ENCODE measurements at regions not wholly inside any gene's neighbourhood (a gene's known extent, or its start where the extent isn't known, plus 50 kb on each side); places are given as distances from the start of the nearest gene placed in this dataset.

DNA sequence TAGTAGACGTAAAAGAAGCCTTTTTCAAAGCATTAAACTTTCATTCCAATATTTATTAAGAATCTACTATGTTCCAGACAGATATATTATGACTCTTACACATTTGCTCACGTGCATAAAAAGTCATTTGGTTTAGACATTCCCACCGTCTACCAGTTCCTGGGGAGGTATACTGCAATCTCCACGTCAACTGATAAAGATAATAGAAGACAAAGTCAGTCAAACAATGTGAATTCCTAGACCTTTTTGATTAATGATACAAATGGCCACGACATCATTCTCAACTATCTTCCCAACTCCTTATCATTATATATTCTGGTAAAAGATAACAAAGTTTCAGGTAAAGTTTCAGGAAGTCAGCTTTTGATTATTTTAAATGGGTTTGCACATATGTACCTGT, 69.0 kb downstream of the SIPA1L2 start:
- POLR2A ChIA-PET: interaction anchor here (1.4 kb wide), 1 partner anchor 13 kb away, joined by 3 read pairs; no protein-coding TSS in a partner anchor
- no peak for DNase-seq (ENCODE audit: extremely low spot score)
- CTCF ChIA-PET: interaction anchor here (0.6 kb wide), 1 partner anchor 67 kb away, joined by 3 read pairs; no protein-coding TSS in a partner anchor
- TF ChIP-seq ARNT (IDR thresholded peaks at IDR 0.05) (no peak), FOXK2 (IDR thresholded peaks at IDR 0.05) (no peak), CTBP1 (IDR thresholded peaks at IDR 0.05; ENCODE audit: borderline replicate concordance) (no peak), BHLHE40 (IDR thresholded peaks at IDR 0.05; ENCODE audit: borderline replicate concordance) (no peak), FOXM1 (IDR thresholded peaks at IDR 0.05; ENCODE audit: borderline replicate concordance) (no peak), NFRKB (IDR thresholded peaks at IDR 0.05) (no peak), LEF1 (IDR thresholded peaks at IDR 0.05; ENCODE audit: borderline replicate concordance) (no peak), HDGF (IDR thresholded peaks at IDR 0.05; ENCODE audit: borderline replicate concordance) (no peak), ELF4 (IDR thresholded peaks at IDR 0.05) (no peak)

DNA sequence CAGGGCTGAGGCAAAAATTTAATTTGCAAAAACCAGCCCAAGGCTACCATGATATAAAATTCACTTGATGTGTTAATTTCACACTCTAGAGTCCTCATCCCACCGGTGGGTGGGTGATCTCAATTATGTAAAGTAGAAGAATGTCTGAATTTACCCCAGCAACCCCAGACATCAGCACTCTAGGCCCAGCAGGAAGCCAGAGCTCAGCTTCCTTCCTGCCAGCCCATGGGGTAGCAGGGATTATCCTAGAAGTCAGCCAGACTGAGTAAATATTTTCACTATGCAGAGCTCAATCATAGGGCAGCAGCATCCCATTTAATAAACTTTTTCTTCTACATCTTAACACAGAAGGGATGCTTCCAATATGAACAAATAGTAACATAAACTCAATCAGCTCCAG, 71.0 kb downstream of the SIPA1L2 start:
- POLR2A ChIA-PET: no interaction called here
- TF ChIP-seq BHLHE40 (IDR thresholded peaks at IDR 0.05; ENCODE audit: borderline replicate concordance) (no peak), SP1 (IDR thresholded peaks at IDR 0.05) (no peak), PKNOX1 (IDR thresholded peaks at IDR 0.05) (no peak), L3MBTL2 (conservative IDR thresholded peaks at IDR 0.05) (no peak), HDGF (IDR thresholded peaks at IDR 0.05; ENCODE audit: borderline replicate concordance) (no peak), SUZ12 (IDR thresholded peaks at IDR 0.05) (no peak), TARDBP (IDR thresholded peaks at IDR 0.05) (no peak), ZNF384 (IDR thresholded peaks at IDR 0.05) (no peak), ARNT (IDR thresholded peaks at IDR 0.05) (no peak), CTBP1 (IDR thresholded peaks at IDR 0.05; ENCODE audit: borderline replicate concordance) (no peak)
- no peak for DNase-seq (ENCODE audit: extremely low spot score)
- CTCF ChIA-PET: no interaction called here

DNA sequence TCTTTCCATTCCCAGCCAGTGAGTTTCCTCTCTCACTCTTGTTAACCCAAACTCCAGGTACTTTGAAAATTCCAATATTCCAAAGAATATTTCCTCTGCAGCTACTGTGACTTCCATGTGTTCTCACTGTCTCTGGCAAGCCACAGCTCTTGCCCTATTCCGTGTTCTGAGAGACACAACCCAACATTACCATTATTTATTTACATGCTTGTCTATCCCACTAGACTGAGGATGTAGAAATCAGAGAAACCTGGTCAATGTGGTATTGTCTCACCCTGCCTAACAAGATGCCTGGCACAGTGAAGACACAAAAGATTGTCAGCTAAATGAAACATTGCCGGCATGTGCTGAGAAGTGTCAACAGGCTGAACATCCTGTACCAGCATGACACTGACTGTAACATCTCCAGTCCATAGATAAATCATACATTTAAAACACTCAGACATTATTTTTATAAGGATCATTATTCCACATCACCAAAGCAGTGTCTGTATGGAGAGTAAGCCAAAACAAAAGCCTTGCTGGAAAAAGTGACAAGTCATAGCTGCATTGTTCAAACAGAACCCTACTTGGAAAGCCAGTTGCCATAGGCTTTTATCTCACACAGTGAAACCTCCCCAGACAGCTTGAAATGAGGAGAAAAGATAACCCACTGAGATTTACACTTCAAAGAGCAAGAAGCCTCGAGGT, 72.3 kb downstream of the SIPA1L2 start:
- no peak for TF ChIP-seq ARNT (IDR thresholded peaks at IDR 0.05)
- TF ChIP-seq NFRKB (IDR thresholded peaks at IDR 0.05): no peak
- TF ChIP-seq CTBP1 (IDR thresholded peaks at IDR 0.05; ENCODE audit: borderline replicate concordance): no peak
- TF ChIP-seq ELF4 (IDR thresholded peaks at IDR 0.05): no peak
- TF ChIP-seq TARDBP (IDR thresholded peaks at IDR 0.05): no peak
- no peak for DNase-seq (ENCODE audit: extremely low spot score)
- ChIA-PET POLR2A (no interaction called here), CTCF (interaction anchor here (0.9 to 1.0 kb wide), 2 partner anchors 11 to 54 kb away, joined by 3 to 4 read pairs; no protein-coding TSS in a partner anchor)

GRCh38 chr1:232557096-232557495, 72.8 kb downstream of the SIPA1L2 start:
- ChIA-PET POLR2A (interaction anchor here (0.6 kb wide), 1 partner anchor 30 kb away, joined by 3 read pairs; no protein-coding TSS in a partner anchor), CTCF (interaction anchor here (1.6 kb wide), 1 partner anchor 70 kb away, joined by 4 read pairs; no protein-coding TSS in a partner anchor)
- DNase-seq (ENCODE audit: extremely low spot score): no peak
- TF ChIP-seq HDGF (IDR thresholded peaks at IDR 0.05; ENCODE audit: borderline replicate concordance) (no peak), NFRKB (IDR thresholded peaks at IDR 0.05) (no peak), SUZ12 (IDR thresholded peaks at IDR 0.05) (no peak), SP1 (IDR thresholded peaks at IDR 0.05) (no peak), ZNF384 (IDR thresholded peaks at IDR 0.05) (no peak), LEF1 (IDR thresholded peaks at IDR 0.05; ENCODE audit: borderline replicate concordance) (no peak), BHLHE40 (IDR thresholded peaks at IDR 0.05; ENCODE audit: borderline replicate concordance) (no peak), TARDBP (IDR thresholded peaks at IDR 0.05) (no peak), ARNT (IDR thresholded peaks at IDR 0.05) (no peak), FOXK2 (IDR thresholded peaks at IDR 0.05) (no peak), FOXA1 (IDR thresholded peaks at IDR 0.05) (no peak), PKNOX1 (IDR thresholded peaks at IDR 0.05) (no peak), L3MBTL2 (conservative IDR thresholded peaks at IDR 0.05) (no peak), ELF4 (IDR thresholded peaks at IDR 0.05) (no peak), CTBP1 (IDR thresholded peaks at IDR 0.05; ENCODE audit: borderline replicate concordance) (no peak), FOXM1 (IDR thresholded peaks at IDR 0.05; ENCODE audit: borderline replicate concordance) (no peak)

- TF ChIP-seq SUZ12 (IDR thresholded peaks at IDR 0.05): no peak
- TF ChIP-seq FOXA1 (IDR thresholded peaks at IDR 0.05): no peak
- no peak for TF ChIP-seq L3MBTL2 (conservative IDR thresholded peaks at IDR 0.05)
- no peak for TF ChIP-seq ZNF384 (IDR thresholded peaks at IDR 0.05)
- TF ChIP-seq TARDBP (IDR thresholded peaks at IDR 0.05): no peak
- no peak for TF ChIP-seq PKNOX1 (IDR thresholded peaks at IDR 0.05)
- TF ChIP-seq ELF4 (IDR thresholded peaks at IDR 0.05): no peak
- no peak for TF ChIP-seq LEF1 (IDR thresholded peaks at IDR 0.05; ENCODE audit: borderline replicate concordance)
- DNase-seq (ENCODE audit: extremely low spot score): no peak
- POLR2A ChIA-PET: interaction anchor here (0.6 kb wide), 1 partner anchor 30 kb away, joined by 3 read pairs; no protein-coding TSS in a partner anchor
- CTCF ChIA-PET: interaction anchor here (0.6 to 1.6 kb wide), 2 partner anchors 70 to 527 kb away, joined by 3 to 4 read pairs; no protein-coding TSS in a partner anchor
Measured at GRCh38 chr1:232556351-232556750, 73.6 kb downstream of the SIPA1L2 start.

DNA sequence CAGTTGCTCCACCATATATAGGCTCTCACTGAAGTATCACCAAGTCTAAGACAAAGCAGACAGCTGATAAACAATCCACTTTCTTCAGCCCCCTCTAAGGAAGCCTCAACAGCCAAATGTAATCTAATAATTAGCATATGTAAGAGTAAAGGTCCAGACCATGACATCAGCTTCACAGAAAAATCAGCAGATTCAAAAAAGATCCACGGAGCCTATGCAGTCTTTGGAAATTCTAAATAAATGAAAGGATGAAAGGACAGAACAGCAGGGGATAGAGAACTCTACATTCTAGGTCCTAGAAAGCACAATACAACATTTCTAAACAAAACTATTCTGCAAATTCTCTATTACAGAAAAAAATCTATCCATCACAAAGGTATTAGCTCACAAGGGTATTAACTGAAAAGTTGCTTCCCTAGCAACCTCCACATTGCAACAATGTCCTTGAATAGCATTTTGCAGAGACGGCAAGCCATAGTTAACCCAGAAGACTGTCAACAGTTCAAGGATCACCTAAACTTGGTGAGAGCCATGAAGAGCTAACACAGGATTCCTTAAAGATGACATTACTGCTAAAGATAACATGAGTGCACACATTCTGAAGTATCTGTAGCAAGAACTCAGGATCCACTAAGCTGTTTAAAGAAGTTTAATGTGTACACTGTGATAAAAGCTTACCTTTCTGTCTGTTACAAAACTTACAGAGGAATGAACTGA, 74.3 kb downstream of the SIPA1L2 start:
- ChIA-PET POLR2A (interaction anchor here (1.5 kb wide), 1 partner anchor 44 kb away, joined by 3 read pairs; no protein-coding TSS in a partner anchor), CTCF (interaction anchor here (1.6 kb wide), 1 partner anchor 71 kb away, joined by 4 read pairs; no protein-coding TSS in a partner anchor)
- no peak for DNase-seq (ENCODE audit: extremely low spot score)
- TF ChIP-seq HDGF (IDR thresholded peaks at IDR 0.05; ENCODE audit: borderline replicate concordance) (no peak), LEF1 (IDR thresholded peaks at IDR 0.05; ENCODE audit: borderline replicate concordance) (no peak), ARNT (IDR thresholded peaks at IDR 0.05) (no peak), BHLHE40 (IDR thresholded peaks at IDR 0.05; ENCODE audit: borderline replicate concordance) (no peak), ELF4 (IDR thresholded peaks at IDR 0.05) (no peak), ZNF384 (IDR thresholded peaks at IDR 0.05) (no peak), TARDBP (IDR thresholded peaks at IDR 0.05) (no peak)
